ENCODE measurements at regions not wholly inside any gene's neighbourhood (a gene's known extent, or its start where the extent isn't known, plus 50 kb on each side); places are given as distances from the start of the nearest gene placed in this dataset.

DNA sequence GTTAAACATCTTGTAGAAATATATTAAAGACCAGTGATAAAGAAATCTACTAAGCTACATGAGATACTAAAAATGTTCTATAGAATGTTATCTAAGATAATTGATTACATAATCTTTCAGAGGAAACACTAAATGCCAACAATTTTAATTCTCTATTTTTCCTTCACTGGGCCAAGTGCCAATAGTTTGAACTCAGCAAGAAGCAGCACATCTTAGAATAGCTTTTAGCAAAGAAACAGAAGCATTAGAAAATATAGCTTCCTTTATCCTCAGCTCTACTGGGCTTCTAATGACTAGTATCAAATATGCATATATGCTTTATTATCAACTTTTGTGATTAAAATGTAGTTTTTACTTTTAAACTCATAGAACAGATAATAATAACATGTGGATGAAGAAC lies 461.4 kb upstream of the USP15 start:
- Histone ChIP-seq H3K27me3 (ENCODE audit: control insufficient read depth, insufficient read depth, low read length) (no peaks in the 10 kb centered on the region), H3K4me1 (ENCODE audit: control insufficient read depth, insufficient read depth, low read length) (no peaks in the 10 kb centered on the region), H3K9me3 (ENCODE audit: control insufficient read depth, insufficient read depth, low read length) (no peaks in the 10 kb centered on the region), H3K4me3 (ENCODE audit: low read length) (no peak overlapping the region), H3K36me3 (ENCODE audit: control insufficient read depth, insufficient read depth, low read length) (no peaks in the 10 kb centered on the region), H3K27ac (ENCODE audit: low read length) (no peak overlapping the region)
- no peak for DNase-seq (ENCODE audit: low read depth, low spot score)

DNA sequence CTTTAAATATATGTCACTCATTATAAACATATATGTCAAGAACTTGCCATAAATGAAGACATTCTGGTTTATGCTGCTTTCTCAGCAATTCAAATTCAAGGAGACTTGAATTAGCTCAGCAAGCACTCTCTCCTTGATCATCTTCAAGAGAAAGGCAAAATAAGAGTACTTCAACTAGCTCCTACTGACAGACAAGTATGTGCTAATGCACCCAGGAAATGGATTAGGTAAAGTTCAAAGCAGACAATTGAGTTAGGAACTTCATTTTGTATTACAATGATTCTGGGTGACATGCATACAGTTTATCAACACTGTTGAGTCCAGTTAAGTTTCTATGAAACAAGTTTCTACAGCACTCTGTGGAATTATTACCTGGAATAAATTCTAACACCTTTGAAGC lies 455.9 kb upstream of the USP15 start:
- Histone ChIP-seq H3K9me3 (ENCODE audit: control insufficient read depth, insufficient read depth, low read length) (no peaks in the 10 kb centered on the region), H3K36me3 (ENCODE audit: control insufficient read depth, insufficient read depth, low read length) (no peaks in the 10 kb centered on the region), H3K27ac (ENCODE audit: low read length) (no peak overlapping the region), H3K27me3 (ENCODE audit: control insufficient read depth, insufficient read depth, low read length) (no peaks in the 10 kb centered on the region), H3K4me1 (ENCODE audit: control insufficient read depth, insufficient read depth, low read length) (no peaks in the 10 kb centered on the region), H3K4me3 (ENCODE audit: low read length) (no peak overlapping the region)
- no peak for DNase-seq (ENCODE audit: low read depth, low spot score)

DNA sequence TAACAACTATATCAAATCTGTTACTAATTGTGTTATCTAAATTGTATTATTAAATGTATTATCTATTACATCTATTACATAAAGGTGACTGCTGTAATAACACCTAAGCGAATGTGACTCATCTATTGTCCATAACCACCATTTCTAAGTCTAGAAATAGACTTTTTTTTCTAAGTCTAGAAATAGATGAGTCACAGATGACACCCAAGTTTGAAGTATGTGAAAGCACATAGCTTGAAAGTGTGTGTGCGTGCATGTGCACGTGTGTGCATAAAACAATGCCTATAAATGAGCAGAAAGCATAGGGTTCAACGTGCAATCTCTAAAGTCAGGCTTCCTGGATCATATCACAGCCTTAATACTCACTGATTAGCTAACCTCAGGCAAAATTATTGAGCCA lies 451.3 kb upstream of the USP15 start:
- no CpG with 5 or more reads among the region's 4 CpGs for WGBS (ENCODE audit: insufficient coverage, insufficient read length)
- no peak for DNase-seq (ENCODE audit: low read depth, low spot score)
- Histone ChIP-seq H3K36me3 (ENCODE audit: control insufficient read depth, insufficient read depth, low read length) (no peaks in the 10 kb centered on the region), H3K9me3 (ENCODE audit: control insufficient read depth, insufficient read depth, low read length) (no peaks in the 10 kb centered on the region), H3K27me3 (ENCODE audit: control insufficient read depth, insufficient read depth, low read length) (no peaks in the 10 kb centered on the region), H3K4me1 (ENCODE audit: control insufficient read depth, insufficient read depth, low read length) (no peaks in the 10 kb centered on the region), H3K4me3 (ENCODE audit: low read length) (no peak overlapping the region), H3K27ac (ENCODE audit: low read length) (no peak overlapping the region)

DNA sequence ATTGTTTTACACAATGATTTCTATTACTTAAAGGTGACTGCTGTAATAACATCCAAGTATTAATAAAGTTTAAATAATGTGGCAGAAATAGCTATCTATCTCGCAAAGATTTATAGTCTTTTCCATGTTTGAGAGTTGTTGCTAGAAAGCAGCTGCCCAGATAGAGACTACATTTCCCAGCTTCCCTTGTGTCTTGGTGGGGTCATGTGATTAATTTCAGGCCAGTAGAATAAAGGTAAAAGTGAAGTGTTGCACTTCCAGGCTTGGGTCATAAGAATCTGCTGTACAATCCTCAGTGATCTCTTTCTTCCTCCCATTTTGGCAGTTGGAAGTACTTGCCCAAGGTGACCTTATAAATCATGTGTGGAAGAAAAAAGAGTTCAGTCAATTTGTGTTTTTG lies 449.7 kb upstream of the USP15 start:
- Histone ChIP-seq H3K36me3 (ENCODE audit: control insufficient read depth, insufficient read depth, low read length) (no peaks in the 10 kb centered on the region), H3K27me3 (ENCODE audit: control insufficient read depth, insufficient read depth, low read length) (no peaks in the 10 kb centered on the region), H3K4me3 (ENCODE audit: low read length) (no peak overlapping the region), H3K4me1 (ENCODE audit: control insufficient read depth, insufficient read depth, low read length) (no peaks in the 10 kb centered on the region), H3K27ac (ENCODE audit: low read length) (no peak overlapping the region), H3K9me3 (ENCODE audit: control insufficient read depth, insufficient read depth, low read length) (no peaks in the 10 kb centered on the region)
- no peak for DNase-seq (ENCODE audit: low read depth, low spot score)
- no CpG with 5 or more reads among the region's 1 CpG for WGBS (ENCODE audit: insufficient coverage, insufficient read length)

DNA sequence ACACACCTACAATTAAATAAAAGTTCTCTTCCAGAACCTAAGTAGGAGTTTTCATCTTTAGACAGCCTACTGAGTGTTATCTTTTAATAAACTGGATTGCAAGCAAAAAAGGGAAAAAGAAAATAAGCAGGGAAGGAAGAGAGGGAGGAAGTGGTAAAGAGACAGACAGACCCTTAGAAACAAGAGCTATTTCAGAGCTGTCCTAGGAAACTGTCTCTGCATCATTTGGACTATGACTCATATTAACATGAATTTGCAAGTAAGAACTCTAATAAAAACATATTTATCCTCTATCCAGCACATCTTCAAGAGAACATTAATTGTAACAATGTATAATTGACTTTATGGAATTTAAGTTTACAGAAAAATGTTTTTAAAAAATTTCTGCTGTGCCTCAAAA lies 438.8 kb upstream of the USP15 start:
- no peaks in the 10 kb centered on the region for H3K36me3 ChIP-seq (ENCODE audit: control insufficient read depth, insufficient read depth, low read length)
- H3K4me1 ChIP-seq (ENCODE audit: control insufficient read depth, insufficient read depth, low read length), result no peaks in the 10 kb centered on the region
- no peak overlapping the region for H3K4me3 ChIP-seq (ENCODE audit: low read length)
- no peaks in the 10 kb centered on the region for H3K9me3 ChIP-seq (ENCODE audit: control insufficient read depth, insufficient read depth, low read length)
- no peaks in the 10 kb centered on the region for H3K27me3 ChIP-seq (ENCODE audit: control insufficient read depth, insufficient read depth, low read length)
- H3K27ac ChIP-seq (ENCODE audit: low read length), result no peak overlapping the region
- DNase-seq (ENCODE audit: low read depth, low spot score), result no peak

DNA sequence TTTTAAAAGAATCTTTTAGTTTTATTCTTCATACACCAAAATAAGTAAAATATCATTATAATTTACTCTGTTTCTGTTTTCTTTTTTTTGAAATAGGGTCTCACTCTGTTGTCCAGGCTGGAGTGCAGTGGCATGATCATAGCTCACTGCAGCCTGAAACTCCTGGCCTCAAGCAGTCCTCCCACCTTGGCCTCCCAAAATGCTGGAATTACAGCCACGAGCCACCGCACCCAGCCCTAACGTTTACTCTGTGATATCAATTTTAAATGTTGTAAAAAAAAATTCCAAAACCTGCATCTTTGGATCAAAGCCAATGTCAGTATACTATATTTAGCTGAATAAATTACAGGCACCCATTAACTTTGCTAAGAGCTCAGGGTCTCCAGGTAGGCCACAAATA lies 437.1 kb upstream of the USP15 start:
- DNase-seq (ENCODE audit: low read depth, low spot score), result no peak

DNA sequence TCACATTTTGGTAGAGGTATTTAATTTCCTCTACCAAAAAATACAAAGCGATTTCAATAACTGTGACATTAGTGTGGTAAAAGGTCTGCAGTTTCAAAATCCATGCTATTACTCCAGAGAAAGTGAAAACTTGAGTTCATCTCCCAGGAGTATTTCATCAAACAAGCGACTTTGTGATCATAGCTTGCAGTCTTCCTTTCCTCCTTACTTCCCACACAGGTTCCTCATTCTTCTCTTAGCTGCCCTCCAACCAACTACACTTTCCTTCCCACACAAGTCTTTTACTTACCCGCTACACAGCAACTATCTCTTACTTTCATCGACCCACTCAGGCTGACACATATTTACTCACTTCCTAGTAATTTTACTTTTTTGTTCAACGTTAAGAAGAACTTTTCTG lies 413.4 kb upstream of the USP15 start:
- H3K4me3 ChIP-seq (ENCODE audit: low read length), result no peak overlapping the region
- no peak overlapping the region for H3K27ac ChIP-seq (ENCODE audit: low read length)
- no peaks in the 10 kb centered on the region for H3K4me1 ChIP-seq (ENCODE audit: control insufficient read depth, insufficient read depth, low read length)
- 100% methylated on average over 1 of the region's 5 CpGs for WGBS (ENCODE audit: insufficient coverage, insufficient read length)
- no peaks in the 10 kb centered on the region for H3K36me3 ChIP-seq (ENCODE audit: control insufficient read depth, insufficient read depth, low read length)
- H3K9me3 ChIP-seq (ENCODE audit: control insufficient read depth, insufficient read depth, low read length), result no peaks in the 10 kb centered on the region
- DNase-seq (ENCODE audit: low read depth, low spot score), result no peak
- H3K27me3 ChIP-seq (ENCODE audit: control insufficient read depth, insufficient read depth, low read length), result no peaks in the 10 kb centered on the region

More for the DNA sequence above, 437.1 kb upstream of the USP15 start:
- Histone ChIP-seq H3K4me3 (ENCODE audit: low read length) (no peak overlapping the region), H3K4me1 (ENCODE audit: control insufficient read depth, insufficient read depth, low read length) (no peaks in the 10 kb centered on the region), H3K9me3 (ENCODE audit: control insufficient read depth, insufficient read depth, low read length) (no peaks in the 10 kb centered on the region), H3K36me3 (ENCODE audit: control insufficient read depth, insufficient read depth, low read length) (no peaks in the 10 kb centered on the region), H3K27me3 (ENCODE audit: control insufficient read depth, insufficient read depth, low read length) (no peaks in the 10 kb centered on the region), H3K27ac (ENCODE audit: low read length) (no peak overlapping the region)
- WGBS (ENCODE audit: insufficient coverage, insufficient read length), result no CpG with 5 or more reads among the region's 3 CpGs

DNA sequence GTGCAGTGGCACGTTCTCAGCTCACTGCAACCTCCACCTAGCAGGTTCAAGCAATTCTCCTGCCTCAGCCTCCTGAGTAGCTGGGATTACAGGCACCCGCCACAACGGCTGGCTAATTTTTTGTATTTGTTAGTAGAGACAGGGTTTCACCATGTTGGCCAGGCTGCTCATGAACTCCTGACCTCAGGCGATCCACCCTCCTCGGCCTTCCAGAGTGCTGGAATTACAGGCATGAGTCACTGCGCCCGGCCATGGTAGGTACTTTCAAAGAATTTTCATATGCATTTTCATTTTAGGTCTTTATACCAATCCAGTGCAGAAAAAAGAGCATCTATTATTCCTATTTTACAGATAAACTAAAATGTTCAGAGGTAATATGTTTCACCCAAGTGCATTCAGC lies 411.3 kb upstream of the USP15 start:
- Histone ChIP-seq H3K27ac (ENCODE audit: low read length) (no peak overlapping the region), H3K4me1 (ENCODE audit: control insufficient read depth, insufficient read depth, low read length) (no peaks in the 10 kb centered on the region), H3K36me3 (ENCODE audit: control insufficient read depth, insufficient read depth, low read length) (no peaks in the 10 kb centered on the region), H3K27me3 (ENCODE audit: control insufficient read depth, insufficient read depth, low read length) (no peaks in the 10 kb centered on the region), H3K4me3 (ENCODE audit: low read length) (no peak overlapping the region), H3K9me3 (ENCODE audit: control insufficient read depth, insufficient read depth, low read length) (no peaks in the 10 kb centered on the region)
- WGBS (ENCODE audit: insufficient coverage, insufficient read length), result no CpG with 5 or more reads among the region's 7 CpGs
- DNase-seq (ENCODE audit: low read depth, low spot score), result no peak

DNA sequence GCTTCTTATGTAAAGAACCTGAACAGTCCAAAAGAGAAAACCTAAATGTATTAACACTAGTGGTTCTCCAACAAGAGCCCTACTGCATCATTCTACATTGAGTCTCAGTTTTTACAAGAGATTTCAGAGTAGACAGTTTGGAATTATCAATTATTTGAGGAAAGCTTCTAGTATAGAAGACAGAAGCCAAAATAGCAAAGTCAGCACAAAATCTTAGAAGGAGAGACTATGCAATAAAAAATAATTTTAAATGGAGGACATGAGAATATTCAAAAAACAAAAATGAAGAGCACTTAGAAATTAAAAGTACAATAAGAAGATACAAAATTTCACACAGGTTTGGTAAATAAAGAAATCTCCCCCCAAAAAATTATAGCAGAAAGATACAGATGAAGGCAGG lies 406.3 kb upstream of the USP15 start:
- Histone ChIP-seq H3K36me3 (ENCODE audit: control insufficient read depth, insufficient read depth, low read length) (no peaks in the 10 kb centered on the region), H3K9me3 (ENCODE audit: control insufficient read depth, insufficient read depth, low read length) (no peaks in the 10 kb centered on the region), H3K4me1 (ENCODE audit: control insufficient read depth, insufficient read depth, low read length) (no peaks in the 10 kb centered on the region), H3K27ac (ENCODE audit: low read length) (no peak overlapping the region), H3K27me3 (ENCODE audit: control insufficient read depth, insufficient read depth, low read length) (no peaks in the 10 kb centered on the region), H3K4me3 (ENCODE audit: low read length) (no peak overlapping the region)
- DNase-seq (ENCODE audit: low read depth, low spot score), result no peak

DNA sequence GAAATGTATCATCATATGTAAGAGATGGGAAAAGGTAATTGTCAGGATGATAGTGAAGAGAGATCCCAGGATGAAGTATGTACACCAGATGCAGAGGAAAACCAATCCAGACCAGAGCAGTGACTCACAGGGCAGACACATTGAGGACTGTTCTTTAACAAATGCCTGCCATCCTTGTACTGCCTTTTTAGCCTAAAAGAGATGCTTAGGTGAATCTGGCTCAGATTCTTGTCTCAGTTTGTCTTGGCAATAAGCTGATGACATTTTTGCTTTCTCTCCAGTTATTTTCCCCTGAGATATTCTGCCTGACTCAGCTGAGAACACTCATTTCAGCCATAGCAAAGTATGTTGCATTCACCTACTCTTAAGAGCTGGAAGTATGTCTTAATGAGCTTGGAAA lies 405.3 kb upstream of the USP15 start:
- no peak for DNase-seq (ENCODE audit: low read depth, low spot score)
- H3K27me3 ChIP-seq (ENCODE audit: control insufficient read depth, insufficient read depth, low read length), result no peaks in the 10 kb centered on the region
- no peak overlapping the region for H3K4me3 ChIP-seq (ENCODE audit: low read length)
- H3K27ac ChIP-seq (ENCODE audit: low read length), result no peak overlapping the region
- H3K36me3 ChIP-seq (ENCODE audit: control insufficient read depth, insufficient read depth, low read length), result no peaks in the 10 kb centered on the region
- no peaks in the 10 kb centered on the region for H3K4me1 ChIP-seq (ENCODE audit: control insufficient read depth, insufficient read depth, low read length)
- H3K9me3 ChIP-seq (ENCODE audit: control insufficient read depth, insufficient read depth, low read length), result no peaks in the 10 kb centered on the region

DNA sequence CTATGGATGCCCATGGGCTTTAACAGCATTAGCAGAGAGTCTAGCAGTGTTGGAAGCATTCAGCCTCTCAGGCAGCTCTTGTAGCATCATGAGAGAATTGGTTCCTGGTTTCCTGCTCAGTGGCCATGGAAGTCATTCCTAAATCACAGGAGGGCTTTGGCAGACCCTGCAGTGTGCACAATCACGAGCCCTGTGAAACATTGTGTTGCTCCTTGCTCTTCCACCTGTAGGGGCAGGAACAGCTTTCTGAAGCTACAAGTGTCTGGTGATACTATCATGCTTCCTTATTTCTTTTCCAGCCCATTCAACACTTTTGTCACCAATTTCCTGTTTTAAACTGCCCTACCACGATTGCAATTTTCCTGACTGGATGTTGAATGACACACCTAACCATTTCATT lies 402.2 kb upstream of the USP15 start:
- Histone ChIP-seq H3K9me3 (ENCODE audit: control insufficient read depth, insufficient read depth, low read length) (no peaks in the 10 kb centered on the region), H3K27ac (ENCODE audit: low read length) (no peak overlapping the region), H3K4me3 (ENCODE audit: low read length) (no peak overlapping the region), H3K36me3 (ENCODE audit: control insufficient read depth, insufficient read depth, low read length) (no peaks in the 10 kb centered on the region), H3K27me3 (ENCODE audit: control insufficient read depth, insufficient read depth, low read length) (no peaks in the 10 kb centered on the region), H3K4me1 (ENCODE audit: control insufficient read depth, insufficient read depth, low read length) (no peaks in the 10 kb centered on the region)
- no peak for DNase-seq (ENCODE audit: low read depth, low spot score)
- no CpG with 5 or more reads among the region's 2 CpGs for WGBS (ENCODE audit: insufficient coverage, insufficient read length)

DNA sequence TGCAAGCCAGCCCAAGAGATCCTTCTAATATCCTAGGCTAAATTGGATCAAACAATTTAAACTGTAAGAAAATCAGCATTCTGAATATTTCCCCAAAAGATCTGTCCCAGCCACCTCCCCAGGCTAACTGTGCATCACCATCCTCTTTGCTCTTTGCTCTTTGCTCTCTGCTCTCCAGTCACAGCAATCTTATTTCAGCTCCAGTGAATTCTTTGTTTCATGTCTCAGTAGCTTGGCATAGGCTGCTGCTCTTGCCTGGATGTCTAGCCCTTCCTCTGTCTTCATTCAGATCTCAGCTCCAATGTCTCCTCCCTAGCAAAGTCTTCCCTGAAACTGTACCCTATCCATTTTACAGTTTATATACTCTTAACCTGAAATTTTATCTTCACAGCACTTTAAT lies 399.8 kb upstream of the USP15 start:
- no peak overlapping the region for H3K27ac ChIP-seq (ENCODE audit: low read length)
- H3K9me3 ChIP-seq (ENCODE audit: control insufficient read depth, insufficient read depth, low read length), result no peaks in the 10 kb centered on the region
- H3K36me3 ChIP-seq (ENCODE audit: control insufficient read depth, insufficient read depth, low read length), result no peaks in the 10 kb centered on the region
- no peaks in the 10 kb centered on the region for H3K4me1 ChIP-seq (ENCODE audit: control insufficient read depth, insufficient read depth, low read length)
- H3K27me3 ChIP-seq (ENCODE audit: control insufficient read depth, insufficient read depth, low read length), result no peaks in the 10 kb centered on the region
- no peak overlapping the region for H3K4me3 ChIP-seq (ENCODE audit: low read length)
- DNase-seq (ENCODE audit: low read depth, low spot score), result no peak
